Keratinocyte (primary cell): ENCODE measurements at regions not wholly inside any gene's neighbourhood (a gene's known extent, or its start where the extent isn't known, plus 50 kb on each side); places are given as distances from the start of the nearest gene placed in this dataset.

Experiments
- CTCF ChIP-seq, 3 experiments: IDR thresholded peaks in 1 of 3; conservative IDR thresholded peaks in 1 of 3; optimal IDR thresholded peaks in 1 of 3; 2 replicates in 2 of 3; 3 replicates in 1 of 3; pipeline versions ENCODE3 to v1.5.1; 2011; ENCODE audit warnings: low read length in 3 of 3, mild to moderate bottlenecking in 3 of 3, moderate library complexity in 2 of 3, control low read depth in 1 of 3, inconsistent platforms in 1 of 3; ENCODE audit not compliant: insufficient read depth in 2 of 3; ENCODE audit errors: extremely low read depth in 1 of 3
- EZH2 ChIP-seq: IDR thresholded peaks from one replicate; pipeline ENCODE4 v1.6.1; 2012; ENCODE audit warnings: inconsistent platforms, mild to moderate bottlenecking, low read length, moderate library complexity

DNA sequence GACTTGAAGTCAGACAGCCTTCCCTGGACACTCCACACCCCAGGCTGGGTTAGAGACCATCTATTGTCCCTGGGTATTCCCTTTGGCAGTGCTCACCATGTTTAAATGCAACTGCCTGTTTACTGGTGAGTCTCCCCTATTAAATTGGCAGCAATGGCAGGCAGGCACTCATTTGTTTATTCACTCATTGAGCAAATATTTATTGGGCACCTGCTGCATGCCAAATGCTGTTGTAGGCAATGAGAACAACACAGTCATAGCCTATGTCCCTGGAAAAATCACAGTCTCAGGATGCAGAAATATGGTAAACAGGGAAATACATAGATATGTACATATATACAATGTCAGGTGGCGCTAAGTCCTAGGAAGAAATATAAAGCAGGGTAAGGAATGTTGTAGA is 212.8 kb downstream of the SUDS3 start:
- TF ChIP-seq CTCF (optimal IDR thresholded peaks at IDR 0.05 in 1 of 3, IDR thresholded peaks at IDR 0.05 in 1 of 3, conservative IDR thresholded peaks at IDR 0.05 in 1 of 3; ENCODE audit: extremely low read depth in 1 of 3, insufficient read depth in 2 of 3, low read length in 3 of 3) = no peak
- no peak for TF ChIP-seq EZH2
